IMR-90 (cell line): ENCODE measurements at regions not wholly inside any gene's neighbourhood (a gene's known extent, or its start where the extent isn't known, plus 50 kb on each side); places are given as distances from the start of the nearest gene placed in this dataset.
"Not testable (repeated sequence)": the region's sequence is repeated elsewhere in the genome, so short reads cannot be mapped to it uniquely, and the experiment has no call there.

Source experiments
- ATAC-seq: fragments of 200-7000 bp; cut with Tn5 transposase; 2 replicates; pipeline ENCODE4 v1.9.1; 2020; ENCODE audit warnings: low read depth, mild to moderate bottlenecking, moderate library complexity
- BruUV-seq: library from RNA; stranded (reverse); fragments of 400-500 nt; replicated peaks from 2 replicates; lab custom pipeline; 2021; lab: Mats Ljungman, UMichigan
- CTCF ChIA-PET: fragments of 300-600 bp; formaldehyde crosslinking; extraction: SDS; loops from one replicate; lab custom pipeline; 2021; ENCODE audit warnings: antibody characterized with exemption; lab: Yijun Ruan, JAX
- POLR2A ChIA-PET: fragments of 300-600 bp; sonication (Branson Sonifier 250); formaldehyde crosslinking; loops from one replicate; lab custom pipeline; 2022; ENCODE audit warnings: antibody characterized with exemption; ENCODE audit not compliant: unreplicated experiment; lab: Charles Lee
- DNase-seq: peaks from one replicate; pipeline ENCODE4 v3.0.0; 2013
- H2AFZ ChIP-seq: replicated peaks from 2 replicates; pipeline ENCODE3; 2013; ENCODE audit warnings: low read length, mild to moderate bottlenecking; ENCODE audit not compliant: poor library complexity
- H2AK5ac ChIP-seq: 2 replicates; pipeline ENCODE4 v1.6.1; 2013; ENCODE audit warnings: low read depth, low read length, inconsistent platforms
- H2AK9ac ChIP-seq: replicated peaks from 2 replicates; pipeline ENCODE3; 2013; ENCODE audit warnings: mild to moderate bottlenecking, low read depth, low read length, moderate library complexity; ENCODE audit not compliant: poor library complexity
- H2BK120ac ChIP-seq: 2 replicates; pipeline ENCODE4 v1.6.1; 2013; ENCODE audit warnings: low read depth, low read length, inconsistent platforms
- H2BK15ac ChIP-seq: 3 replicates; pipeline ENCODE4 v1.6.1; 2013; ENCODE audit warnings: low read depth, low read length, inconsistent platforms
- H2BK20ac ChIP-seq: 2 replicates; pipeline ENCODE4 v1.6.1; 2013; ENCODE audit warnings: low read depth, mild to moderate bottlenecking, inconsistent platforms, low read length, moderate library complexity
- H2BK5ac ChIP-seq: 2 replicates; pipeline ENCODE4 v1.6.1; 2013; ENCODE audit warnings: mild to moderate bottlenecking, low read depth, low read length, inconsistent platforms; ENCODE audit not compliant: poor library complexity, severe bottlenecking
- H3K14ac ChIP-seq: replicated peaks from 2 replicates; pipeline ENCODE4 v1.6.1; 2013; ENCODE audit warnings: low read depth, low read length, inconsistent platforms
- H3K18ac ChIP-seq: 2 replicates; pipeline ENCODE4 v1.6.1; 2013; ENCODE audit warnings: low read depth, low read length, control low read depth
- H3K23ac ChIP-seq: 2 replicates; pipeline ENCODE4 v1.6.1; 2013; ENCODE audit warnings: low read depth, low read length, inconsistent platforms
- H3K27ac ChIP-seq: 2 replicates; pipeline ENCODE4 v1.5.1; 2013; ENCODE audit warnings: mild to moderate bottlenecking, control low read depth, low read length; ENCODE audit not compliant: insufficient read depth
- H3K27me3 ChIP-seq: 2 replicates; pipeline ENCODE4 v1.6.1; 2013; ENCODE audit warnings: low read length; ENCODE audit not compliant: control insufficient read depth, insufficient read depth
- H3K36me3 ChIP-seq: 2 replicates; pipeline ENCODE4 v1.6.1; 2013; ENCODE audit warnings: low read length, mixed read lengths; ENCODE audit not compliant: control insufficient read depth, insufficient read depth
- H3K4ac ChIP-seq: 2 replicates; pipeline ENCODE4 v1.6.1; 2013; ENCODE audit warnings: low read depth, low read length, inconsistent platforms
- H3K4me1 ChIP-seq: 2 replicates; pipeline ENCODE4 v1.6.1; 2013; ENCODE audit warnings: low read length, mixed read lengths; ENCODE audit not compliant: control insufficient read depth, insufficient read depth
- H3K4me2 ChIP-seq: 2 replicates; pipeline ENCODE4 v1.6.1; 2013; ENCODE audit warnings: low read depth, mild to moderate bottlenecking, control low read depth, low read length, moderate library complexity
- H3K4me3 ChIP-seq: 2 replicates; pipeline ENCODE4 v1.5.1; 2013; ENCODE audit warnings: low read depth, mild to moderate bottlenecking, control low read depth, low read length, moderate library complexity; ENCODE audit not compliant: insufficient read depth
- H3K56ac ChIP-seq: 2 replicates; pipeline ENCODE4 v1.6.1; 2013; ENCODE audit warnings: low read length, inconsistent platforms; ENCODE audit not compliant: insufficient read depth; ENCODE audit errors: extremely low read depth
- H3K79me1 ChIP-seq, 2 experiments: 2 replicates each; pipeline ENCODE4 v1.6.1; 2013; ENCODE audit warnings: low read length in 2 of 2, inconsistent platforms in 1 of 2, low read depth in 1 of 2
- H3K9ac ChIP-seq: 2 replicates; pipeline ENCODE4 v1.6.1; 2013; ENCODE audit warnings: low read depth, low read length, control low read depth
- H3K9me1 ChIP-seq: 2 replicates; pipeline ENCODE4 v1.6.1; 2013; ENCODE audit warnings: low read length, inconsistent platforms; ENCODE audit not compliant: insufficient read depth
- H3K9me3 ChIP-seq: 2 replicates; pipeline ENCODE4 v1.6.1; 2013; ENCODE audit warnings: low read length; ENCODE audit not compliant: control insufficient read depth, insufficient read depth
- H4K20me1 ChIP-seq: 2 replicates; pipeline ENCODE4 v1.6.1; 2013; ENCODE audit warnings: low read length, inconsistent platforms; ENCODE audit not compliant: insufficient read depth
- H4K5ac ChIP-seq: 2 replicates; pipeline ENCODE4 v1.6.1; 2013; ENCODE audit warnings: mild to moderate bottlenecking, low read depth, low read length, control low read depth
- H4K8ac ChIP-seq, 2 experiments: 2 replicates each; pipeline ENCODE4 v1.6.1; 2013; ENCODE audit warnings: low read depth in 2 of 2, low read length in 2 of 2, control low read depth in 1 of 2, inconsistent platforms in 1 of 2
- H4K91ac ChIP-seq: 2 replicates; pipeline ENCODE4 v1.6.1; 2013; ENCODE audit warnings: low read depth, low read length, inconsistent platforms; ENCODE audit not compliant: insufficient read depth
- BHLHE40 ChIP-seq: fragments of 150-350 bp; IDR thresholded peaks from 2 replicates; pipeline ENCODE4 v1.6.1; 2016; ENCODE audit warnings: mild to moderate bottlenecking, low read depth, low read length
- CEBPB ChIP-seq: IDR thresholded peaks from 2 replicates; pipeline ENCODE4 v1.6.1; 2012; ENCODE audit warnings: low read depth, low read length, improper control_type of control experiment
- CTCF ChIP-seq: conservative IDR thresholded peaks from 2 replicates; pipeline ENCODE4 v1.5.1; 2012; ENCODE audit warnings: mild to moderate bottlenecking, low read depth, low read length, improper control_type of control experiment
- NFE2L2 ChIP-seq: fragments of 150-350 bp; IDR thresholded peaks from 2 replicates; pipeline ENCODE4 v1.6.1; 2016; ENCODE audit warnings: low read depth, mild to moderate bottlenecking, low read length
- RAD21 ChIP-seq: IDR thresholded peaks from 2 replicates; pipeline ENCODE4 v1.6.1; 2012; ENCODE audit warnings: low read length, improper control_type of control experiment
- RCOR1 ChIP-seq: IDR thresholded peaks from 2 replicates; pipeline ENCODE4 v1.6.1; 2012; ENCODE audit warnings: mild to moderate bottlenecking, low read length, improper control_type of control experiment; ENCODE audit not compliant: insufficient replicate concordance
- WGBS, 2 experiments: methylation state at CpG; one replicate each; pipeline versions ENCODE4 v1.1.5 to v1.1.7; 2013; ENCODE audit warnings: missing lambda C conversion rate in 2 of 2; ENCODE audit not compliant: insufficient read length in 1 of 2; ENCODE audit errors: extremely low coverage in 2 of 2; 5-methylcytosine and 5-hydroxymethylcytosine counted together
- dilution Hi-C: fragments of 300-500 bp; cut with HindIII; formaldehyde crosslinking; loops from one replicate; pipeline ENCODE4 v1.14.3; 2018; ENCODE audit warnings: low sequenced_read_pairs; ENCODE audit not compliant: unreplicated experiment
- in situ Hi-C: fragments of 300-500 bp; cut with MboI; formaldehyde crosslinking; loops from 3 replicates; pipeline ENCODE4 v1.14.3; 2019; ENCODE audit warnings: low sequenced_read_pairs, inconsistent platforms, mixed read lengths
- intact Hi-C: fragments of 100-400 bp; cut with micrococcal nuclease; formaldehyde crosslinking; loops from 2 replicates; pipeline ENCODE4 v1.10.0; 2022

- CTCF ChIA-PET: no interaction called here
- Histone ChIP-seq H4K20me1 (no peaks in the 10 kb centered on the region), H3K79me1 (no peaks in the 10 kb centered on the region), H2AFZ (no peak overlapping the region), H3K18ac (no peak overlapping the region), H2AK5ac (no peak overlapping the region), H2BK15ac (no peak overlapping the region), H2BK120ac (no peak overlapping the region), H3K4me2 (no peak overlapping the region), H3K23ac (no peak overlapping the region), H4K91ac (no peak overlapping the region), H3K4me3 (no peak overlapping the region), H2BK5ac (no peak overlapping the region), H2AK9ac (no peak overlapping the region), H2BK20ac (no peak overlapping the region), H3K9me1 (no peaks in the 10 kb centered on the region), H3K27me3 (peaks cover 2% of the 10 kb centered on the region; the same call in 1 of the 2 replicates), H4K5ac (no peak overlapping the region), H3K9me3 (no peaks in the 10 kb centered on the region), H3K14ac (no peak overlapping the region), H3K4me1 (no peaks in the 10 kb centered on the region), H3K27ac (no peak overlapping the region), H3K9ac (no peak overlapping the region), H4K8ac (no peak overlapping the region), H3K36me3 (no peaks in the 10 kb centered on the region), H3K56ac (no peak overlapping the region), H3K4ac (no peak overlapping the region)
- POLR2A ChIA-PET: no interaction called here
- in situ Hi-C loops (no loop called here), dilution Hi-C loops (no loop called here), intact Hi-C loops (no loop called here)
- TF ChIP-seq NFE2L2 (no peak), RAD21 (no peak), BHLHE40 (no peak), CTCF (no peak), RCOR1 (no peak), CEBPB (peak; percentile 67)
- no TSS peak for BruUV-seq
- ATAC-seq (peak; percentile 35; the same call in 1 of the 2 replicates), DNase-seq (peak; percentile 29)
- WGBS, 2 experiments: 80% methylated on average over 1 of the region's 8 CpGs; no CpG with 5 or more reads in 1 of the 2 experiments
Measured at GRCh38 chr14:37819155-37820015, 224.0 kb downstream of the TTC6 start.

- H2BK20ac ChIP-seq, H3K4me3 ChIP-seq, H2BK5ac ChIP-seq, H2AK5ac ChIP-seq, H3K56ac ChIP-seq, POLR2A ChIA-PET, H3K4me1 ChIP-seq, H2AK9ac ChIP-seq, H3K36me3 ChIP-seq, H2BK15ac ChIP-seq, DNase-seq, H3K4ac ChIP-seq, H3K9me1 ChIP-seq, H3K4me2 ChIP-seq, H4K5ac ChIP-seq, H3K9me3 ChIP-seq, H2AFZ ChIP-seq, ATAC-seq, H3K18ac ChIP-seq, H3K79me1 ChIP-seq, H3K23ac ChIP-seq, H2BK120ac ChIP-seq, dilution Hi-C loops, H3K27ac ChIP-seq, H4K8ac ChIP-seq, intact Hi-C loops, CTCF ChIA-PET, H3K14ac ChIP-seq, H4K20me1 ChIP-seq, BruUV-seq, H3K27me3 ChIP-seq, H3K9ac ChIP-seq, H4K91ac ChIP-seq, in situ Hi-C loops: not testable (repeated sequence)
Measured at GRCh38 chr14:37820810-37821209, 225.4 kb downstream of the TTC6 start.
